HG03442 (cell line): ENCODE measurements at regions not wholly inside any gene's neighbourhood (a gene's known extent, or its start where the extent isn't known, plus 50 kb on each side); places are given as distances from the start of the nearest gene placed in this dataset.

ENCODE experiments used
- ATAC-seq: cut with Tn5 transposase; IDR thresholded peaks from one replicate; pipeline ENCODE4 v1.9.1; 2021; ENCODE audit warnings: mild to moderate bottlenecking, moderate library complexity; ENCODE audit not compliant: unreplicated experiment

GRCh38 chr4:23547096-23547495 is 342.8 kb downstream of the PPARGC1A start:
- ATAC-seq, result no peak

GRCh38 chr4:23539969-23540569 is 349.8 kb downstream of the PPARGC1A start:
- ATAC-seq, result no peak

GRCh38 chr4:23533859-23534258 is 356.0 kb downstream of the PPARGC1A start:
- no peak for ATAC-seq

GRCh38 chr4:23516716-23517115 is 373.1 kb downstream of the PPARGC1A start:
- ATAC-seq, result no peak

GRCh38 chr4:23504083-23504482 is 385.8 kb downstream of the PPARGC1A start:
- no peak for ATAC-seq

- no peak for ATAC-seq
These were observed 388.9 kb downstream of the PPARGC1A start for GRCh38 chr4:23500894-23501449.

GRCh38 chr4:23485801-23486200 is 404.0 kb downstream of the PPARGC1A start:
- ATAC-seq, result no peak

- ATAC-seq, result no peak
These were observed 405.2 kb downstream of the PPARGC1A start for GRCh38 chr4:23484689-23485088.

- no peak for ATAC-seq
These were observed 406.4 kb downstream of the PPARGC1A start for GRCh38 chr4:23483320-23483960.

- no peak for ATAC-seq
These were observed 408.3 kb downstream of the PPARGC1A start for GRCh38 chr4:23481566-23481965.

- ATAC-seq, result no peak
These were observed 411.9 kb downstream of the PPARGC1A start for GRCh38 chr4:23477905-23478304.

- ATAC-seq, result no peak
These were observed 413.2 kb downstream of the PPARGC1A start for GRCh38 chr4:23476515-23477090.

GRCh38 chr4:23463071-23463470 is 426.8 kb downstream of the PPARGC1A start:
- no peak for ATAC-seq

- ATAC-seq, result no peak
These were observed 431.8 kb downstream of the PPARGC1A start for GRCh38 chr4:23458054-23458453.

GRCh38 chr4:23456864-23457263 is 433.0 kb downstream of the PPARGC1A start:
- ATAC-seq, result no peak

- no peak for ATAC-seq
These were observed 434.2 kb downstream of the PPARGC1A start for GRCh38 chr4:23455456-23456158.

GRCh38 chr4:23441530-23442069 is 448.2 kb downstream of the PPARGC1A start:
- ATAC-seq, result no peak

GRCh38 chr4:23438764-23439163 is 451.1 kb downstream of the PPARGC1A start:
- ATAC-seq, result no peak

- no peak for ATAC-seq
These were observed 460.4 kb downstream of the PPARGC1A start for GRCh38 chr4:23429497-23429896.

GRCh38 chr4:23425570-23425969 is 464.3 kb downstream of the PPARGC1A start:
- no peak for ATAC-seq

- no peak for ATAC-seq
These were observed 466.3 kb downstream of the PPARGC1A start for GRCh38 chr4:23423540-23423939.
